NAMALWA (cell line): ENCODE measurements at regions not wholly inside any gene's neighbourhood (a gene's known extent, or its start where the extent isn't known, plus 50 kb on each side); places are given as distances from the start of the nearest gene placed in this dataset.

Experiments
- DNase-seq: peaks from one replicate; pipeline ENCODE4 v3.0.0-alpha.2; 2015; ENCODE audit warnings: low spot score

DNA sequence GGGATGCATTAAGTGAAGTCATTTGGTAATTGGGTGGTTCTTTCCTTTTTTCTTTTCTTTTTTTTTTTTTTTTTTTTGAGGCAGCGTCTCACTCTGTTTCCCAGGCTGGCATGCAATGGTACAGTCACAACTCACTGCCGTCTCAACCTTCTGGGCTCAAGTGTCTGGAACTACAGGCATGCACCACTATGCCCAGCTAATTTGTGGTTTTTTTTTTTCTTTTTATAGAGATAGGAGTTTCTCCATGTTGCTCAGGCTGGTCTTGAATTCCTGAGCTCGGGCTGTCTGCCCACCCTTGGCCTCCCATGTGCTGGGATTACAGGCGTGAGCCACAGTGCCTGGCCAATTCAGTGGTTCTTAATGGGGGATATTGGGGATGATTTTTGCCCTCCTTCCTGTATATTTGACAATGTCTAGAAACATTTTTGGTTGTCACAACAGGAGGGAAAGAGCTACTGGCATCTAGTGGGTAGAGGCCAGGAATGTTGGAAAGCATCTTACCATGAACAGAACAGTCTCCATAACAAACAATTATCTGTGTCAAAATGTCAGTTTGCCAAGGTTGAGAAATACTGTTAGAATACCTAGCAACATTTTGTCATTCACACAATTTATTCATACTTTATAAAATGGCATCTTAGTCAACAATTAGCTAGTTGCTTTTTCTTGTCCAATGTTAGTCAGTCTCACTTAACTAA, 79.4 kb upstream of the CNTN3 start:
- DNase-seq: no peak

DNA sequence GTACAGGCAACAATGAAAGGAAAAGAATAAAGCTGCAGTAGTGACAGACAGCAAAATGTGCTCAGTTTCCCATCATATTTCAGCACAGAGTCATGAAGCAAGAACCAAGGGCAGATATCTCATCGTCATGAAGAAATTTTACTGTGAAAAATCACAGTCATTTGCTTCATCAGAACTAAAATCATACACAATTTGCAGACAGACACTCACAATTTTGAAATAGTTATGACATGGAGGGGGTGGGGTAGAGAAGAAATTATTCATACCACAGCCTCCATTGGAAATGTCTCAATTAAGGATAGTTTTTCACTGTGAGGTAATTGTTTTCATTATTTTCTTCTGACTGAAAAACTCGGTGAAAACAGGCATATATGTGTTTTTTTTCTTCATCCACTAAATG, 78.8 kb upstream of the CNTN3 start:
- DNase-seq: no peak

DNA sequence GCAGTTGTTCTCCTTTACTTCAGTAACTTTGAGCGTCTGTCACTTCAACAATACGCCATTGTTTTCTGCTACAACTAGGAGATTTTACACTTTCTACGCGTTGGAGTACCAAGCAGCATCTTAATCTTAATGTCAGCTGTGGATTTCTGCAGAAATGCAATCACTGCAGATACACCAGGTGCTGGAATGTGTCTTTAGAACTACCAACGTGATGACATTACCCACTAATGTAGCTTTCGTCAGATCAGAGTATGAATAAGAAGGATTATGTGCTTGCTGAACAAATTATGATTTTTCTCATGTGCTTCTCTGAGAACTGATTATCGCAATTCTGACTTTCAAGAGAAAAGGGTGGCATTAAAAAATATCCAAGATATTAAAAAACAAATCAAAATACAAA, 77.5 kb upstream of the CNTN3 start:
- no peak for DNase-seq

DNA sequence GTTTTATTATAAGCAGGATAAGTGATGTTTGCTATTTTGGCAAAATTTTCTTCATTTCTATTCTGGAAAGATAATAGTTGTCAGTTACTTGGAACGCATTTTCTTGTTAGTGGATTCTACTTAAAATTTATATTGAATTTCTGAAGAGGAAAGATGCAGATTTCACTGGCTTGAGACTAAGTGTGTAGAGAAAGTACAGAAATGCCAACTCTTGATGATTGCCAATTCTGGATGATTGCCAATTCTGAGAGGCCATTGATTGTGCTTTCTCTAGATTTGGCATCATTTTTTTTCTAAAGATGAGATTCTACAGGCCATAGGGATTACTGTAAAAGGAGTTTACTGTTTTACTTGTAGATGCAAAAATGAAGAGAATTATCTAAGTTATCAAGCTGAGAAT, 58.9 kb upstream of the CNTN3 start:
- no peak for DNase-seq

DNA sequence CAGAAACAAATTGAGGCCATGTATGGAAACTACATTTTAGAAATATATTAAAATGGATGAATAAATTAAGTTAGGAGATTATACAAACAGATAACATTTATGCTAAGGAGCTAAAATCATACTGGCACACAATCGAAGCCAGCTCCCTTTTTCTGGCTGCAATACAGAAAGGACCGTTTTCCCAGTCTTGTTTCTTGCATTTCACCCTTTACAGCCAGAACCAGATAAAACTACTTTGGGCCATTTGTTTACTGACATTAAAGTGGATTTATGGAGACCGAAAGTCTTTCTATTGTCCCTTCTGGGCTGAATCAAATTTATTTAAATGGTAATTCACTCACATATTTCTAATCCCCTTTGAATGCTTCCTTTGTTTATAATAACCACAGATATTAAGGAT, 50.1 kb upstream of the CNTN3 start:
- no peak for DNase-seq
